Glutamatergic neuron (in vitro differentiated cells): ENCODE measurements at regions not wholly inside any gene's neighbourhood (a gene's known extent, or its start where the extent isn't known, plus 50 kb on each side); places are given as distances from the start of the nearest gene placed in this dataset.

Source experiments
- DNase-seq: peaks from one replicate; pipeline ENCODE4 v3.0.0; 2022
- H3K27ac Mint-ChIP-seq: one replicate; pipeline ENCODE4 v1.8.0; 2020; ENCODE audit warnings: mild to moderate bottlenecking, mixed read lengths, inconsistent platforms; ENCODE audit not compliant: unreplicated experiment
- H3K27me3 Mint-ChIP-seq: one replicate; pipeline ENCODE4 v1.8.0; 2020; ENCODE audit warnings: mild to moderate bottlenecking, moderate library complexity, mixed read lengths, inconsistent platforms; ENCODE audit not compliant: unreplicated experiment
- H3K36me3 Mint-ChIP-seq: one replicate; pipeline ENCODE4 v1.8.0; 2020; ENCODE audit warnings: mild to moderate bottlenecking, mixed read lengths, inconsistent platforms; ENCODE audit not compliant: unreplicated experiment
- H3K4me1 Mint-ChIP-seq: one replicate; pipeline ENCODE4 v1.8.0; 2020; ENCODE audit warnings: mild to moderate bottlenecking, low read depth, mixed read lengths, inconsistent platforms; ENCODE audit not compliant: unreplicated experiment
- H3K4me3 Mint-ChIP-seq: one replicate; pipeline ENCODE4 v1.8.0; 2020; ENCODE audit warnings: mild to moderate bottlenecking, mixed read lengths, inconsistent platforms; ENCODE audit not compliant: unreplicated experiment
- H3K9me3 Mint-ChIP-seq: one replicate; pipeline ENCODE4 v1.8.0; 2020; ENCODE audit warnings: mild to moderate bottlenecking, moderate library complexity, mixed read lengths, inconsistent platforms; ENCODE audit not compliant: unreplicated experiment
- CTCF ChIP-seq: fragments of 200-600 bp; sonication (generic); IDR thresholded peaks from one replicate; pipeline ENCODE4 v1.5.0; 2021; ENCODE audit not compliant: partially characterized antibody, unreplicated experiment

- DNase-seq: no peak
- H3K27me3 Mint-ChIP-seq: peaks cover 2% of the 10 kb centered on the region
- H3K9me3 Mint-ChIP-seq: no peaks in the 10 kb centered on the region
- H3K27ac Mint-ChIP-seq: no peak overlapping the region
- H3K4me1 Mint-ChIP-seq: no peaks in the 10 kb centered on the region
- H3K36me3 Mint-ChIP-seq: no peaks in the 10 kb centered on the region
- TF ChIP-seq CTCF: no peak
- H3K4me3 Mint-ChIP-seq: no peak overlapping the region
Observed at GRCh38 chr10:61605221-61605620, 57.5 kb upstream of the CABCOCO1 start.

GRCh38 chr10:61600399-61600798 lies 62.3 kb upstream of the CABCOCO1 start:
- TF ChIP-seq CTCF: no peak
- Mint-ChIP-seq H3K9me3 (no peaks in the 10 kb centered on the region), H3K36me3 (no peaks in the 10 kb centered on the region), H3K27me3 (no peaks in the 10 kb centered on the region), H3K4me1 (no peaks in the 10 kb centered on the region), H3K4me3 (no peak overlapping the region), H3K27ac (no peak overlapping the region)
- DNase-seq: no peak

- H3K27ac Mint-ChIP-seq: no peak overlapping the region
Observed at GRCh38 chr10:61594430-61594829, 68.3 kb upstream of the CABCOCO1 start.

GRCh38 chr10:61592581-61592980 lies 70.1 kb upstream of the CABCOCO1 start:
- no peak overlapping the region for H3K27ac Mint-ChIP-seq
- peak; percentile 18 for DNase-seq
- peak; percentile 49 for TF ChIP-seq CTCF
- no peaks in the 10 kb centered on the region for H3K4me1 Mint-ChIP-seq
- no peak overlapping the region for H3K4me3 Mint-ChIP-seq
- no peaks in the 10 kb centered on the region for H3K36me3 Mint-ChIP-seq
- no peaks in the 10 kb centered on the region for H3K27me3 Mint-ChIP-seq
- H3K9me3 Mint-ChIP-seq: no peaks in the 10 kb centered on the region

More at GRCh38 chr10:61594430-61594829, 68.3 kb upstream of the CABCOCO1 start:
- DNase-seq: no peak
- no peaks in the 10 kb centered on the region for H3K4me1 Mint-ChIP-seq
- TF ChIP-seq CTCF: no peak
- no peak overlapping the region for H3K4me3 Mint-ChIP-seq
- no peaks in the 10 kb centered on the region for H3K9me3 Mint-ChIP-seq
- H3K27me3 Mint-ChIP-seq: no peaks in the 10 kb centered on the region
- no peaks in the 10 kb centered on the region for H3K36me3 Mint-ChIP-seq

- H3K27ac Mint-ChIP-seq: no peak overlapping the region
- H3K4me1 Mint-ChIP-seq: no peaks in the 10 kb centered on the region
- DNase-seq: no peak
- H3K27me3 Mint-ChIP-seq: no peaks in the 10 kb centered on the region
- no peaks in the 10 kb centered on the region for H3K9me3 Mint-ChIP-seq
- no peak overlapping the region for H3K4me3 Mint-ChIP-seq
- no peak for TF ChIP-seq CTCF
- H3K36me3 Mint-ChIP-seq: no peaks in the 10 kb centered on the region
Observed at GRCh38 chr10:61589547-61590243, 73.0 kb upstream of the CABCOCO1 start.
